A549 (cell line): ENCODE measurements at regions not wholly inside any gene's neighbourhood (a gene's known extent, or its start where the extent isn't known, plus 50 kb on each side); places are given as distances from the start of the nearest gene placed in this dataset.

Source experiments
- ATAC-seq, 2 experiments: fragments of 200-7000 bp in 1 of 2; fragments of >200 bp in 1 of 2; cut with Nextera tagmentation in 1 of 2; cut with Tn5 transposase in 1 of 2; 3 replicates each; pipeline versions ENCODE4 v1.8.0 to v1.9.1; 2018 to 2020; ENCODE audit warnings: mild to moderate bottlenecking in 1 of 2, moderate library complexity in 1 of 2
- CTCF ChIA-PET: fragments of 300-600 bp; sonication (Branson Sonifier 250); formaldehyde crosslinking; extraction: SDS; loops from one replicate; lab custom pipeline; 2021; ENCODE audit warnings: antibody characterized with exemption, inconsistent platforms; lab: Yijun Ruan, JAX
- POLR2A ChIA-PET: fragments of 350-600 bp; formaldehyde crosslinking; extraction: SDS; loops from one replicate; lab custom pipeline; 2021; ENCODE audit warnings: antibody characterized with exemption, inconsistent platforms; lab: Yijun Ruan, JAX
- DNase-seq, 2 experiments: peaks; one replicate each; pipeline versions ENCODE4 v3.0.0 to v3.0.0-alpha.2; 2011 to 2016; ENCODE audit warnings: low read depth in 1 of 2, low spot score in 1 of 2
- FAIRE-seq: peaks from 2 replicates; lab custom pipeline; 2011; peaks lifted over from hg19 to GRCh38; lab: Jason Lieb, UNC
- H3K27ac ChIP-seq, 2 experiments: fragments of >200 bp; sonication (Bioruptor Twin); formaldehyde crosslinking; 3 replicates each; pipeline ENCODE4 v1.5.1; 2016 to 2017
- H3K4me1 ChIP-seq: fragments of >200 bp; sonication (Bioruptor Twin); formaldehyde crosslinking; 3 replicates; pipeline ENCODE4 v1.6.1; 2016
- H3K4me2 ChIP-seq: fragments of >200 bp; sonication (Bioruptor Twin); formaldehyde crosslinking; 3 replicates; pipeline ENCODE4 v1.6.1; 2016
- H3K4me3 ChIP-seq: fragments of >200 bp; sonication (Bioruptor Twin); formaldehyde crosslinking; 3 replicates; pipeline ENCODE4 v1.5.1; 2016
- H3K9me3 ChIP-seq: fragments of >200 bp; sonication (Bioruptor Twin); formaldehyde crosslinking; 3 replicates; pipeline ENCODE4 v1.6.1; 2016
- CEBPB ChIP-seq, 2 experiments: fragments of >200 bp in 1 of 2; sonication (Bioruptor Twin) in 1 of 2; formaldehyde crosslinking in 1 of 2; IDR thresholded peaks; 2 replicates each; pipeline ENCODE4 v1.6.1; 2012 to 2016
- CHD2 ChIP-seq: fragments of 150-350 bp; IDR thresholded peaks from 2 replicates; pipeline ENCODE4 v1.6.1; 2014; ENCODE audit warnings: low read length; ENCODE audit not compliant: partially characterized antibody
- FOSB ChIP-seq: fragments of 250-450 bp; sonication (Bioruptor Pico); IDR thresholded peaks from 2 replicates; pipeline ENCODE4 v1.5.0; 2020; ENCODE audit warnings: mild to moderate bottlenecking, moderate library complexity
- HOXB13 ChIP-seq: fragments of 250-450 bp; sonication (Bioruptor Pico); IDR thresholded peaks from 2 replicates; pipeline ENCODE4 v1.5.0; 2020; ENCODE audit warnings: low read depth, mild to moderate bottlenecking, moderate library complexity
- JUN ChIP-seq, 2 experiments: fragments of >200 bp; sonication (Bioruptor Twin); formaldehyde crosslinking; IDR thresholded peaks; 2 replicates in 1 of 2; 3 replicates in 1 of 2; pipeline ENCODE4 v1.6.1; 2016 to 2017
- JUNB ChIP-seq: fragments of >200 bp; sonication (Bioruptor Twin); formaldehyde crosslinking; IDR thresholded peaks from 2 replicates; pipeline ENCODE4 v1.6.1; 2016
- KDM1A ChIP-seq: fragments of 200-600 bp; sonication (generic); IDR thresholded peaks from 2 replicates; pipeline ENCODE4 v1.6.1; 2016; ENCODE audit warnings: low read depth, mild to moderate bottlenecking
- MAFK ChIP-seq: fragments of 450-650 bp; IDR thresholded peaks from 2 replicates; pipeline ENCODE4 v1.6.1; 2014; ENCODE audit not compliant: partially characterized antibody
- MAZ ChIP-seq: fragments of 150-350 bp; IDR thresholded peaks from 2 replicates; pipeline ENCODE4 v1.6.1; 2014; ENCODE audit warnings: antibody characterized with exemption, low read depth, low read length, borderline replicate concordance
- NFE2L2 ChIP-seq: fragments of 150-350 bp; conservative IDR thresholded peaks from 2 replicates; pipeline ENCODE4 v1.6.1; 2014; ENCODE audit warnings: low read length
- NPAS2 ChIP-seq: fragments of 250-450 bp; sonication (Bioruptor Pico); IDR thresholded peaks from 2 replicates; pipeline ENCODE4 v1.8.0; 2022; ENCODE audit warnings: mild to moderate bottlenecking, moderate library complexity, borderline replicate concordance
- RARB ChIP-seq: fragments of 250-450 bp; sonication (Bioruptor Pico); IDR thresholded peaks from 2 replicates; pipeline ENCODE4 v1.8.0; 2021; ENCODE audit warnings: mild to moderate bottlenecking, moderate library complexity
- RCOR1 ChIP-seq: fragments of 150-350 bp; IDR thresholded peaks from 2 replicates; pipeline ENCODE4 v1.6.1; 2014; ENCODE audit warnings: antibody characterized with exemption, low read length, low read depth
- ZFP36 ChIP-seq: fragments of 450-650 bp; IDR thresholded peaks from 2 replicates; pipeline ENCODE4 v1.6.1; 2014; ENCODE audit warnings: borderline replicate concordance; ENCODE audit not compliant: partially characterized antibody
- WGBS: methylation state at CpG from one replicate; pipeline ENCODE4 v1.1.6; 2017; ENCODE audit errors: missing lambda C conversion rate; 5-methylcytosine and 5-hydroxymethylcytosine counted together
- TF ChIP-seq, protein P1 (sequence below): fragments of >200 bp; sonication (Bioruptor Twin); formaldehyde crosslinking; IDR thresholded peaks from 2 replicates; pipeline ENCODE4 v1.6.1; 2016
- TF ChIP-seq, protein P2 (sequence below): IDR thresholded peaks from 2 replicates; pipeline ENCODE4 v1.6.1; 2012; ENCODE audit warnings: low read depth, borderline replicate concordance
- TF ChIP-seq, protein P3 (sequence below): fragments of >200 bp; sonication (Bioruptor Twin); formaldehyde crosslinking; IDR thresholded peaks from 3 replicates; pipeline ENCODE4 v1.5.1; 2016
- TF ChIP-seq, protein P4 (sequence below): fragments of >200 bp; sonication (Bioruptor Twin); formaldehyde crosslinking; IDR thresholded peaks from 3 replicates; pipeline ENCODE4 v1.6.1; 2016
- TF ChIP-seq, protein P5 (sequence below): IDR thresholded peaks from 2 replicates; pipeline ENCODE4 v1.6.1; 2012

DNA sequence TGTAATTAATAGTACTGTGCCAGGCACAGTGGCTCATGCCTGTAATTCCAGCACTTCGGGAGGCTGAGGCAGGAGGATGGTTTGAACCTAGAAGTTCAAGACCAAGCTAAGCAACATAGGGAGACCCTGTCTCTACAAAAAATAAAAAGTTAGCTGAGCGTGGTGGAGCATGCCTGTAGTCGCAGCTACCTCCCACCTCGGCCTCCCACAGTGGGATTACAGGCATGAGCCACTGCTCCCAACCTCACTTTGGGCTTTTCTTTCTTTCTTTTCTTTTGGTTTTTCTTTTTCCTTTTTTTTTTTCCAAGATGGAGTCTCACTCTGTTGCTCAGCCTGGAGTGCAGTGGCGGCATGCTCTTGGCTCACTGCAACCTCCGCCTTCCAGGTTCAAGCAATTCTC, 137.8 kb downstream of the MRM1 start:
- TF ChIP-seq RARB (CRISPR knock-in tag) (no peak), CEBPB (IDR thresholded peaks at IDR 0.05) (no peak), NPAS2 (CRISPR knock-in tag) (no peak), JUN (IDR thresholded peaks at IDR 0.05) (no peak), NFE2L2 (no peak), KDM1A (no peak), FOSB (CRISPR knock-in tag) (no peak), ZFP36 (no peak), CHD2 (no peak), RCOR1 (no peak), MAFK (no peak)
- TF ChIP-seq, protein P1, sequence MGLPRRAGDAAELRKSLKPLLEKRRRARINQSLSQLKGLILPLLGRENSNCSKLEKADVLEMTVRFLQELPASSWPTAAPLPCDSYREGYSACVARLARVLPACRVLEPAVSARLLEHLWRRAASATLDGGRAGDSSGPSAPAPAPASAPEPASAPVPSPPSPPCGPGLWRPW = no peak
- TF ChIP-seq, protein P2, sequence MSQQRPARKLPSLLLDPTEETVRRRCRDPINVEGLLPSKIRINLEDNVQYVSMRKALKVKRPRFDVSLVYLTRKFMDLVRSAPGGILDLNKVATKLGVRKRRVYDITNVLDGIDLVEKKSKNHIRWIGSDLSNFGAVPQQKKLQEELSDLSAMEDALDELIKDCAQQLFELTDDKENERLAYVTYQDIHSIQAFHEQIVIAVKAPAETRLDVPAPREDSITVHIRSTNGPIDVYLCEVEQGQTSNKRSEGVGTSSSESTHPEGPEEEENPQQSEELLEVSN = no peak
- TF ChIP-seq, protein P3, sequence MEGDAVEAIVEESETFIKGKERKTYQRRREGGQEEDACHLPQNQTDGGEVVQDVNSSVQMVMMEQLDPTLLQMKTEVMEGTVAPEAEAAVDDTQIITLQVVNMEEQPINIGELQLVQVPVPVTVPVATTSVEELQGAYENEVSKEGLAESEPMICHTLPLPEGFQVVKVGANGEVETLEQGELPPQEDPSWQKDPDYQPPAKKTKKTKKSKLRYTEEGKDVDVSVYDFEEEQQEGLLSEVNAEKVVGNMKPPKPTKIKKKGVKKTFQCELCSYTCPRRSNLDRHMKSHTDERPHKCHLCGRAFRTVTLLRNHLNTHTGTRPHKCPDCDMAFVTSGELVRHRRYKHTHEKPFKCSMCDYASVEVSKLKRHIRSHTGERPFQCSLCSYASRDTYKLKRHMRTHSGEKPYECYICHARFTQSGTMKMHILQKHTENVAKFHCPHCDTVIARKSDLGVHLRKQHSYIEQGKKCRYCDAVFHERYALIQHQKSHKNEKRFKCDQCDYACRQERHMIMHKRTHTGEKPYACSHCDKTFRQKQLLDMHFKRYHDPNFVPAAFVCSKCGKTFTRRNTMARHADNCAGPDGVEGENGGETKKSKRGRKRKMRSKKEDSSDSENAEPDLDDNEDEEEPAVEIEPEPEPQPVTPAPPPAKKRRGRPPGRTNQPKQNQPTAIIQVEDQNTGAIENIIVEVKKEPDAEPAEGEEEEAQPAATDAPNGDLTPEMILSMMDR = no peak
- TF ChIP-seq, protein P4, sequence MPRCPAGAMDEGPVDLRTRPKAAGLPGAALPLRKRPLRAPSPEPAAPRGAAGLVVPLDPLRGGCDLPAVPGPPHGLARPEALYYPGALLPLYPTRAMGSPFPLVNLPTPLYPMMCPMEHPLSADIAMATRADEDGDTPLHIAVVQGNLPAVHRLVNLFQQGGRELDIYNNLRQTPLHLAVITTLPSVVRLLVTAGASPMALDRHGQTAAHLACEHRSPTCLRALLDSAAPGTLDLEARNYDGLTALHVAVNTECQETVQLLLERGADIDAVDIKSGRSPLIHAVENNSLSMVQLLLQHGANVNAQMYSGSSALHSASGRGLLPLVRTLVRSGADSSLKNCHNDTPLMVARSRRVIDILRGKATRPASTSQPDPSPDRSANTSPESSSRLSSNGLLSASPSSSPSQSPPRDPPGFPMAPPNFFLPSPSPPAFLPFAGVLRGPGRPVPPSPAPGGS = no peak
- TF ChIP-seq, protein P5, sequence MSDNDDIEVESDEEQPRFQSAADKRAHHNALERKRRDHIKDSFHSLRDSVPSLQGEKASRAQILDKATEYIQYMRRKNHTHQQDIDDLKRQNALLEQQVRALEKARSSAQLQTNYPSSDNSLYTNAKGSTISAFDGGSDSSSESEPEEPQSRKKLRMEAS = no peak
- no peak overlapping the region for H3K27ac ChIP-seq
- no peak for DNase-seq
- no peak for FAIRE-seq
- no peak overlapping the region for H3K4me3 ChIP-seq
- CTCF ChIA-PET = interaction anchor here (0.8 to 2.5 kb wide), 2 partner anchors 9 to 33 kb away, joined by 4 to 7 read pairs; no protein-coding TSS in a partner anchor
- ATAC-seq = no peak
- POLR2A ChIA-PET = no interaction called here
- H3K4me1 ChIP-seq = no peaks in the 10 kb centered on the region
- no peak overlapping the region for H3K4me2 ChIP-seq
- WGBS = 36% methylated on average over 6 of the region's 6 CpGs
- no peaks in the 10 kb centered on the region for H3K9me3 ChIP-seq

DNA sequence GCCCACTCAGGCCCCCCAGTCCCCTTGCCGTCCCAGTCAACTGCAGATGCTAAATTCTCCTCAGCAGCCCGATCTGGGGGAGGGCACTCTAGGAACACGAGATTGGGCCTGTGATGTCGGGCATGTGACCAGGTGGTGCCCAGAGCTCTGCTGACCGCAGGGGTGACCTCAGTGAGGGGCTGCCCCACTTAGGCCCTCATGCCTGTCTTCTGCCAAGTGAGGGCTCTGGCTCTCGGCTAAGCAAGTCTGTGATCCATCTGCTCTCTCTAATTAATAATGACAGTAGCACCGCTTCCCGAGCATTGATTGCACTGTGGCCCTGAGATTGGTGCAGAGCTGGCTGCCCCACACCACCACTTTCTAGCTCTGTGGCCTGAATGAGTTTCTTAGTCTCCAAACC, 138.8 kb downstream of the MRM1 start:
- Histone ChIP-seq H3K9me3 (no peaks in the 10 kb centered on the region), H3K4me2 (no peak overlapping the region), H3K4me3 (no peak overlapping the region), H3K27ac (no peak overlapping the region), H3K4me1 (no peaks in the 10 kb centered on the region)
- ChIA-PET POLR2A (no interaction called here), CTCF (interaction anchor here (2.5 kb wide), 1 partner anchor 34 kb away, joined by 7 read pairs; no protein-coding TSS in a partner anchor)
- TF ChIP-seq JUNB (no peak), HOXB13 (no peak), MAZ (no peak), RCOR1 (no peak), MAFK (no peak)
- TF ChIP-seq, protein P5 = no peak
- DNase-seq (no peak), ATAC-seq (no peak), FAIRE-seq (no peak)
- 62% methylated on average over 8 of the region's 8 CpGs for WGBS
